Endothelial cell of umbilical vein (primary cell): ENCODE measurements at regions not wholly inside any gene's neighbourhood (a gene's known extent, or its start where the extent isn't known, plus 50 kb on each side); places are given as distances from the start of the nearest gene placed in this dataset.

Experiments
- MYC ChIP-seq: IDR thresholded peaks from one replicate; pipeline ENCODE4 v1.6.1; 2011; ENCODE audit warnings: mild to moderate bottlenecking, low read depth, low read length
- POLR2A ChIP-seq: IDR thresholded peaks from 2 replicates; pipeline ENCODE4 v1.6.1; 2012; ENCODE audit warnings: low read depth, mild to moderate bottlenecking, control low read depth, low read length
- TF ChIP-seq, protein P1 (sequence below), 2 donors: IDR thresholded peaks; 1 replicate in 1 of 2; 2 replicates in 1 of 2; pipeline ENCODE4 v1.5.1; 2011; ENCODE audit warnings: low read length in 2 of 2, mild to moderate bottlenecking in 2 of 2, moderate library complexity in 2 of 2, control low read depth in 1 of 2, inconsistent platforms in 1 of 2, low read depth in 1 of 2; ENCODE audit not compliant: insufficient read depth in 1 of 2; ENCODE audit errors: extremely low read depth in 1 of 2

DNA sequence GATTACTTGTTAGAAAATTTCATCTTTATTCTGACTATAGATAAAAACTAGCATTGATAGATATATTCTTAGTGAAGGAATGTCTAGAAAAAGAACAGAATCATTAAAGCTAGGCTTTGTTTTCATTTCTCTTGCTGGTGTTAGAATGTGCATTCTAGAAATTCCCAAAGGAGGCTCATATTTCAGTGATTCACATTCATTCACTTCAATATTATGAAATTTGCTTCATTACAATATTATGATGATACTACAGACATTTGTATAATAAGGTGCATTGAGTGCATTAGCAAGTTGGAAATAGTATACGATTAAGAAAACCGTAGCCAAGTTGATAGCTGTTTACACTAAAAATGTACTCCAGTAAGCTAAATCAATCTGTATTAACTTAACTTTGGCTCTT, 70.7 kb upstream of the MYCBP2 start:
- TF ChIP-seq, protein P1, sequence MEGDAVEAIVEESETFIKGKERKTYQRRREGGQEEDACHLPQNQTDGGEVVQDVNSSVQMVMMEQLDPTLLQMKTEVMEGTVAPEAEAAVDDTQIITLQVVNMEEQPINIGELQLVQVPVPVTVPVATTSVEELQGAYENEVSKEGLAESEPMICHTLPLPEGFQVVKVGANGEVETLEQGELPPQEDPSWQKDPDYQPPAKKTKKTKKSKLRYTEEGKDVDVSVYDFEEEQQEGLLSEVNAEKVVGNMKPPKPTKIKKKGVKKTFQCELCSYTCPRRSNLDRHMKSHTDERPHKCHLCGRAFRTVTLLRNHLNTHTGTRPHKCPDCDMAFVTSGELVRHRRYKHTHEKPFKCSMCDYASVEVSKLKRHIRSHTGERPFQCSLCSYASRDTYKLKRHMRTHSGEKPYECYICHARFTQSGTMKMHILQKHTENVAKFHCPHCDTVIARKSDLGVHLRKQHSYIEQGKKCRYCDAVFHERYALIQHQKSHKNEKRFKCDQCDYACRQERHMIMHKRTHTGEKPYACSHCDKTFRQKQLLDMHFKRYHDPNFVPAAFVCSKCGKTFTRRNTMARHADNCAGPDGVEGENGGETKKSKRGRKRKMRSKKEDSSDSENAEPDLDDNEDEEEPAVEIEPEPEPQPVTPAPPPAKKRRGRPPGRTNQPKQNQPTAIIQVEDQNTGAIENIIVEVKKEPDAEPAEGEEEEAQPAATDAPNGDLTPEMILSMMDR (IDR thresholded peaks at IDR 0.05; ENCODE audit: extremely low read depth in 1 of 2, insufficient read depth in 1 of 2, low read depth in 1 of 2, low read length in 2 of 2): no peak
- TF ChIP-seq MYC (no peak), POLR2A (no peak)
